HG03045 (cell line): ENCODE measurements at regions not wholly inside any gene's neighbourhood (a gene's known extent, or its start where the extent isn't known, plus 50 kb on each side); places are given as distances from the start of the nearest gene placed in this dataset.
A peak's percentile ranks its signal among the peaks of the same experiment; 100 is the strongest.

ENCODE experiments used
- ATAC-seq: cut with Tn5 transposase; IDR thresholded peaks from one replicate; pipeline ENCODE4 v1.9.1; 2021; ENCODE audit warnings: mild to moderate bottlenecking, moderate library complexity; ENCODE audit not compliant: unreplicated experiment

DNA sequence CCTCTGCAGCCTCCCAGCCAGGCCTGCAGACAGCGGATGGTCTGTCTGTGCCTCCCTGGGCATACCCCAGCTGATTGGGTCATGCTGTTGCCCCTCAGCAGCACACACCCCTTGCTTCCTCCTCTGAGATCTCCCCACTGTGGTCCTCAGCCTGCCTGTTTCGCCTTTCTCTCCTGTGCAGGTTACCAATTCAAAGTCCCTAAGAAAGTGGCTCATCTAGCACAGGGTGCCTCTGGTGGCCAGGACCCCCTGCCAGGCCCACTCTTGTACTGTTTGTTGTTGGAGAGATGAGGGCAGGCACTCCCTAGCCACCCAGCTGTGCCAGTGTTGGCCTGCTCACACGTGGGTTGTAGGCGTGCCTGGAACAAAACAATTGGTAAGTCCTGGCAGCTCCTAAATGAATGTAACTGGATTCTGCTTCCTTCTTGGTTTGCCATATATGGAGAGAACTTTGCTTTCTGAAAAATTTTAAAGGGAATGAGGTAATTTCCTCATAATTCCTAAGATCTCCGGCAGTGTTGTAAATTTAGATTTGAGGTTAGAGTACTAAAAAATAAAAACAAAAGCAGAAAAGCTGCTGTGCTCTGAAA, 213.2 kb upstream of the IL12A start:
- no peak for ATAC-seq

DNA sequence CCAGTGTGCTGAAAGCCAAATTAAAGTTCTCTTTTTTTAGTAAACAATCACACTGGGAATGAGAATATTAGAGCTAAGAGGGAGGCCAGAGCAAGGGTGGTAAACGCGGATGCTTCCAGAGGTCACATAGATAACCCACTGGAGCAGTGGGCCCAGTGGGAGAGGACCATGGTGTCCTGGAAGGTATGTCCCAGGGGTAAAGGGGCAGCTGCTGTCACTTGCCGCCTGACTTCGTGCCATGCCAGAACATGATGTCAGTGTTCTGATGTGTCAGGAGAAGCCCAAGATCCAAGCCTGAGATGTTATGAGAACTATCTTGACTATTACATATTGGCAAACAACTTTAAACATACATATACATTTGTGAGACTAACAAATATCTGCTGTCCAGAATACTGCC, 211.9 kb upstream of the IL12A start:
- no peak for ATAC-seq

- ATAC-seq, result no peak
Measured at GRCh38 chr3:159779883-159780282, 208.8 kb upstream of the IL12A start.

GRCh38 chr3:159781867-159782266, 206.8 kb upstream of the IL12A start:
- no peak for ATAC-seq

- ATAC-seq, result no peak
Measured at GRCh38 chr3:159782724-159783421, 205.8 kb upstream of the IL12A start.

DNA sequence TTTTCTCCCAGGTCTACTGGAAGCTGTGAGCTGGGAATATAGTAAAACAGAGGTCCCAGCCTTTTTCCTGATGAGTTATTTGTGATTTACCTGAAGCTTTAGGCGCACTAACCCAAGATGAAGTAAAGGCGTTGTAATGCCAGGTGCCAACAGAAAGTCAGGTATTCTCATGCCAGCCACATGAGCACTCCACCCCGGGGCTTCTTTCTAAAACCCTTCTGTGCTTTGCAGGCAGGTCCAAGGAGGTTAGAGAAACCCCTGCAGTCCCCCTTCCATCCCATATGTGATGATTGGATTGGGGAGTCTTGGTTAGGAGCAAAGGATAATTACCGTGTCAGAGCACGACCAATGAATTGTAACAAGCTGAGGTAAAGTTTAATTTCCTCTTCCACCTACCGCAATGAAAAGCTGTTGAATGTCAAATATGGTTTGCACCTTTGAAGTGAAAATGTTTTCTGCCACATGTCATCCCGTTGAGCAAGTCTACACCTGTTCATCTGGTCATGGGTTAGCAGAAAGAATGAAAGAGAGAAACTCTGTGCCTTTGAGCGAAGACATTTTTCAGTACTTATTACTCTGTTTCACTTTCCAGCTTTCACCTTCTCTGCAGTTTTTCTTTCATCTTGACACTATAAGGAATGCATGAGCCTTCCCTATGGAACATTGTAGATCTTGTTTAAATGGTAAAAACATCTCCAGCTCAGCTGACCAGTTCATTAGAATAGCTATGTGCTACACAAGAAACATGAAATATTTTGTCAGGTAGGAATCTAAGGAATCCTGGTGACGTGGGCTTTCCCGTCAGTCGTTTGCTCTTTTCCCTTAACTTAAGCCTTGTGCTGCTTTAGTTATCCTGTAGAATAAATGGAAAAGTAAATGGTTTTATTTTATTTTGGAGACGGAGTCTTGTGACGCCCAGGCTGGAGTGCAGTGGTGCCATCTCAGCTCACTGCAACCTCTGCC, 204.6 kb upstream of the IL12A start:
- ATAC-seq, result peak; percentile 59

- ATAC-seq, result no peak
Measured at GRCh38 chr3:159785273-159785708, 203.3 kb upstream of the IL12A start.

DNA sequence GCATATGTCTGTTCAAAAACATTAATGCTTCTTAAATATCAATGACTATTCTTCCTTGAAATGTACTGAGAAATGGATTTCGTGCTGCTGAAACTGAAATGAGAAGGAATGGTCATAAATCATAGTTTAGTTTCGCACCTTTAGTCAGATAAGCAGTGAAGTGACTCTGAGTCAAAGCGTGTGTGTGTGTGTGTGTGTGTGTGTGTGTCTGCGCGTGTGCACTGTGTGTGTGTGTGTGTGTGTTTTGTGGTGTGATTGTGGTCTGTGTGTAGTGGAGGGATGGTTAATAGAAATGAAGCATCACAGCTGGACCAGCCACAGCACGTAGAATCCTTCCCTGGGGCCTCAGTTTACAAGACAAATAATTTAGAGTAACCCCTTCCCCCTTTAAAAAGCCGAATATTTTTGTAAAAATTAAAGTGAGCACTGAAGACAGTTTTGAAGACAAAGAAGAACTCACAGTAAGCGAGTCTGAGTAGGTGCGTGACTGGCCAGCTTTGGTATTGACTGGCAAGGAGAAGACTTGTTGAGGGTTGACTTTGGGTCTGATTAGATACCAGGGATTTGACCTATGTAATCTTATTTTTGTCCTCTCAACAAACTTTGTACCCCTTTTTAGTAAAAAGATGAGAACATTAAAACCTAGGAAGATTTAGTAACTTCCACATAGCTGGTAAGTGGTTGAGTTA, 202.0 kb upstream of the IL12A start:
- no peak for ATAC-seq

- no peak for ATAC-seq
Measured at GRCh38 chr3:159787178-159787574, 201.5 kb upstream of the IL12A start.

DNA sequence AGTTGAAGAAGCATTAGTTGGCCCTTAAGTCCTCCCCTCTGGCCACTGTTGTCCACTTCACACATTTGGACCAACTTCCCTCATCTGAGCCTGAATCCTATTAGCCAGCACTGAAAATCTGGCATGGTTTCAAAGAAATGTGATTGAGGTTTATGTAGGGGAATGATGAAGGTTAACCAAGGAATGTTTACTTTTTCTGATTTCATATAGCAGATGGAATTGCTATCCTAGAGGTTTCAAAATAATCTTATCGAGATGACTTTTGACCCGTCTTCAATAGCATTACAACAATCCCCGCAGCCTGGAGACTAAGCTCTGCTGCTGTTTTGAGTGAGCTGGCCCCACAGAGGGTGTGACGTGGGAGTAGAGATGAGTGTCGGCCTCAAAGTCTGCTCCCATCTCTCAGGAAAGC, 200.8 kb upstream of the IL12A start:
- no peak for ATAC-seq

DNA sequence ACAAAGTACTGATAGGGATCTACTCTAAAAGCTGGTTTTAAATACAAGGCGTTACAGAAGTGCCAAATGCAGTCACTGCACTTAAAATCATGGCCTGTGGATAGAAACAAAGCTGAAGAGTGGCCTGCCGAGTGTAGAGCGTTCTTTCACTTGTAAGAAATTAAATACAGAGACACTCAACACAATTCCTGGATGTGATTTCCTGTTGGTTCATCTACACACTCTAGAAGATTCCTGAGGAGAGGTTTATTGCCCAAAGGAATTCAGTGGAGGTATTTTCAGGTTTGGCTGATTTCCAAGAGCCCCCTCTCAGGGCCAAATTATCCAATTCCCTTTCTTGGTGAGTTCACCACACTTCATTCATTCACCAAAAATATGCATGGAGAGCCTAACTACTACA, 200.3 kb upstream of the IL12A start:
- ATAC-seq, result no peak

GRCh38 chr3:159789017-159789416, 199.6 kb upstream of the IL12A start:
- no peak for ATAC-seq

DNA sequence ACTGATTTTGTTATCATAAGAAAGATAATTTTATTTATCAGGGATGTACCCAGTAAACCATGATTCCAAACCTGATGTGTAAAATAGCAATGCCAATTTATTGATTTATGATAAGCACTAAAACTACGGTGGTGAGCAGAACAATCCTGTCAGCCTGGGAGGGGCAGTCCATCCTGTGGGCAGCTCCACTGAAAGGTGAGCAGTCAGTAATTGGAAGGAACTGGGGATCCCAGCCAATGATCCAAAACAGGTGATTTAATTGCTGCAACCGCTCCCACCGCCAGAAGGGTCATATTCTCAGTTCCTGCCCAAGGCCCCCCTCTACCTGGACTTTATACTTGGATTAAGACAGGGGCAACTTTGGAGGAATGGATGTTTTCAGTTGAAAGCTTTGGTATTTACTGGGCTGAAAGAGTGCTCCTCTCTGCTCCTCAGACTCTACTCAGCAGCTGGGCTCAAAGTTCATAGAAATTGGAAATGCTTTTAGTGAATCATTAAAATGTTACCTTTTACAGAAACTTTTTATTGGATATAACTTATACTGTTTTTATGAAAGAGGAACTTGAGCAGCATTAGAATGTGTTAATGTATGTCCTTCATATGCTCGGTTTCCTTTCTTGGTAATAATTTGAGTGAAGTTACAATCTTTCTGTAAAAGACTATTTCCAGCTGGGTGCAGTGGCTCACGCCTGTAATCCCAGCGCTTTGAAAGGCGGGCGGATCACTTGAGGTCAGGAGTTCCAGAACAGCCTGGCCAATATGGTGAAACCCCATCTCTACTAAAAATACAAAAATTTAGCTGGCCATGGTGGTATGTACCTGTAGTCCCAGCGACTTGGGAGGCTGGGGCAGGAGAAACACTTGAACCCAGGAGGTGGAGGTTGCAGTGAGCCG, 198.6 kb upstream of the IL12A start:
- no peak for ATAC-seq

DNA sequence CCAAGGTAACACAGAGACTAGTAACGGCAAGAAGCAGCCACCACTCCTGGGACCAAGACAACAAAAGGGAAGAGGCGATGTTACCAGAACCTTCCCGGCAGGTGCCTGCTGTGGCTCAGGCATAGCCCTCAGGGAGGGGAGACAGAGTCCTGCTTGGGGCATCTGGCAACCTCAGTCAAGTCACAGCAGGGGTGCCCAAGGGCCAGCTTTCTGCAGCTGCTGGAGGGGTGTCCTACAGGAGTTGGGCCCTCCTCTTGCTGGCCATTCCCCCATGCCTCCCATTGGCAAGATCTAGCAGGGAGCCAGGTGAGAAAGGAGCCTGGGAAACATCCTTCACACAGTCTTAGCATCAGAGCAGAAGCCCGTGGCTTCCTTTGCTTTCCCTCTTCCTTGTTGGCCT, 197.3 kb upstream of the IL12A start:
- ATAC-seq, result no peak

DNA sequence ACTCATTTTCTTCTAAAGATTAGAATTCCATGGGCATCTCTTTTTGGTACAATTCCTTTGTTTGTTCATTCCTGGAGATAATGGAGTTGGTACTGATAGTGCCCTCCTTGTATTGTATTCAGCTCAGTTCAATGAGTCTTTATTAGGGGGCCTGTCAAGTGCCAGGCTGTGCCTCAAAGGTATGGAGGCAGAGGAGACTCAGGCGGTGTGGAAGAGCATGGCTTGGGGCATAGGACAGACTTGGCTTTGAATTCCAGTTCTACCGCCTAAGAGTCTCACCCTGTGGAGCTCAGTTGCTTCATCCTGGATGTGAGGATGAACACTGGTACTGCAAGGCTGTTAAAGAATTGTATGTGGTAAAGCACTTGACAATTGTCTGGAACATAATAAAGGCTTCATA, 196.6 kb upstream of the IL12A start:
- ATAC-seq, result no peak

- ATAC-seq, result no peak
Measured at GRCh38 chr3:159795042-159795441, 193.6 kb upstream of the IL12A start.

DNA sequence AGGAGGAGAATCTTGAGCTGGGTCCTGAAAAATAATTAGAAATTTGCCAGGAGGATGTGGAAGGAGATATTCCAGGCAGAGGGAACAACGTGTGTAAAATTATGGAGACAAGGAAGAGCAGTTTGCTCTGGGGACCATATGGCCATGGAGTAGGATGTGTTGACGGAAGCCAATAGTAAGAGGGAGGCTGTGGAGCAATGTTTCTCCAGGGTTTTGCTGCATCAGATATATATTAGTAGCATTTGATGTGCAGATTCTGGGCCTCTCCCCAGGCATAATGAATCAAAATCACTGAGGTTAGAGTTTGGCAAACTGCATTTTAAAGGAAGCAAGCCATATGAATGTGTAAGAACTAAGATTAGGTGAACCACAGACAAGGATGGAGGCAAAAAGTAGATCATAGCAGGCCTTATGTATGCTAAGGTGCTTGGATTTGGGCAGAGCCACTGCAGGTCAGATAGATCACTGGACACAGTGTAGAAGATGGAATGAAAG, 192.9 kb upstream of the IL12A start:
- ATAC-seq, result no peak

DNA sequence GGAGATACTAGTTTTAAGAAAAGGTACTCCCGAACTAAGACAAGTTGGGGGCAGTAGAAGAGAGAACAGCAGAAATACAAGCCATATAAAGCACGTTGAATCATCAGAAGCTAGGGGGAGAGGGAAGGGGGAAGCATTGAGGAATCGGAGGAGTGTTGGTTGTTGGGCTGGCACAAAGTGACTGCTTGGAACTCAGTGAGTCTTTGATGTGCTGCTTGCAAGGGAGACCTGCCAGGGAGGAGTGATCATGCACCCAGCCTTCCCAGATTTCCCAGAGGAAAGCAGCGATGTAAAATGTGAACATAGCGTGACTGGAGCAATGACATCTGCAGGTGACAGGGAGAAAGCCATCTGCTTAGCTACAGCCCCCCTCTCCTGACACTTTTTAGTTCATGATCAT, 192.4 kb upstream of the IL12A start:
- no peak for ATAC-seq

DNA sequence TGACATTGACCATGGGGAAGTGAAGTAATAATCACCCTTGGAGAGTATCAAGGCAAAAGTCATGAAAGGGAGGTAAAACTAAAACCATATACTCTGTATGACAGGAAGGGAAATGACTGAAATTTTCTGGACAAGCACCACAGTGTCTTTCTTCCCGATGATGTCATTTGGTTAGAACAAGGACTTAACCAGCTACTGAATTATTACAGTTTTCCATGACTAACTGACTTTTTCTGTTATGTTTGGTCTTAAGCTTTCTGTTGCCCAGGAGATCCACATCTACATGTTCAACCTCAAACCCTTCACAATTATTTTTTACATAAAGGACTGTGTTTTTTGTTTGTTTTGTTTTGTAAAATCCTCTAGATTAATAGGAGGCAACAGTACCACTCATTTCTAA, 191.9 kb upstream of the IL12A start:
- ATAC-seq, result no peak

GRCh38 chr3:159797771-159798170, 190.9 kb upstream of the IL12A start:
- no peak for ATAC-seq
